ENCODE measurements at regions not wholly inside any gene's neighbourhood (a gene's known extent, or its start where the extent isn't known, plus 50 kb on each side); places are given as distances from the start of the nearest gene placed in this dataset.

GRCh38 chr4:11908712-11909111, 480.0 kb upstream of the HS3ST1 start:
- DNase-seq, result no peak

- no peak for DNase-seq
Observed at GRCh38 chr4:11908205-11908604, 479.5 kb upstream of the HS3ST1 start.

- DNase-seq, result no peak
Observed at GRCh38 chr4:11904846-11905739, 476.4 kb upstream of the HS3ST1 start.

- no peak for DNase-seq
Observed at GRCh38 chr4:11904117-11904535, 475.4 kb upstream of the HS3ST1 start.

- DNase-seq, result no peak
Observed at GRCh38 chr4:11901089-11901488, 472.4 kb upstream of the HS3ST1 start.

- no peak for DNase-seq
Observed at GRCh38 chr4:11900359-11900758, 471.7 kb upstream of the HS3ST1 start.

- no peak for DNase-seq
Observed at GRCh38 chr4:11898796-11899195, 470.1 kb upstream of the HS3ST1 start.

GRCh38 chr4:11895766-11896165, 467.1 kb upstream of the HS3ST1 start:
- no peak for DNase-seq

- DNase-seq, result no peak
Observed at GRCh38 chr4:11894977-11895376, 466.3 kb upstream of the HS3ST1 start.

- DNase-seq, result no peak
Observed at GRCh38 chr4:11894221-11894620, 465.5 kb upstream of the HS3ST1 start.

GRCh38 chr4:11889099-11889498, 460.4 kb upstream of the HS3ST1 start:
- DNase-seq, result no peak

- DNase-seq, result no peak
Observed at GRCh38 chr4:11881947-11882346, 453.3 kb upstream of the HS3ST1 start.

- no peak for DNase-seq
Observed at GRCh38 chr4:11881364-11881763, 452.7 kb upstream of the HS3ST1 start.

GRCh38 chr4:11878241-11878640, 449.5 kb upstream of the HS3ST1 start:
- no peak for DNase-seq

- DNase-seq, result no peak
Observed at GRCh38 chr4:11876104-11876503, 447.4 kb upstream of the HS3ST1 start.

GRCh38 chr4:11869191-11869870, 440.6 kb upstream of the HS3ST1 start:
- DNase-seq, result no peak

GRCh38 chr4:11866391-11866790, 437.7 kb upstream of the HS3ST1 start:
- DNase-seq, result no peak

- no peak for DNase-seq
Observed at GRCh38 chr4:11860996-11861395, 432.3 kb upstream of the HS3ST1 start.

- no peak for DNase-seq
Observed at GRCh38 chr4:11857881-11858280, 429.2 kb upstream of the HS3ST1 start.

GRCh38 chr4:11847167-11847566, 418.5 kb upstream of the HS3ST1 start:
- DNase-seq, result no peak

- no peak for DNase-seq
Observed at GRCh38 chr4:11843927-11844326, 415.2 kb upstream of the HS3ST1 start.

- no peak for DNase-seq
Observed at GRCh38 chr4:11843340-11843739, 414.6 kb upstream of the HS3ST1 start.

GRCh38 chr4:11842620-11843263, 414.0 kb upstream of the HS3ST1 start:
- DNase-seq, result no peak

Data from occipital lobe (tissue), 1 donor.